Tibial artery (tissue), 4 donors: ENCODE measurements at regions not wholly inside any gene's neighbourhood (a gene's known extent, or its start where the extent isn't known, plus 50 kb on each side); places are given as distances from the start of the nearest gene placed in this dataset.

Source experiments
- DNase-seq, 2 donors: peaks; one replicate each; pipeline ENCODE4 v3.0.0-alpha.2; 2019
- H3K27ac ChIP-seq, 2 donors: fragments of 200-600 bp; sonication (generic) in 1 of 2; 1 replicate in 1 of 2; 2 replicates in 1 of 2; pipeline ENCODE4 v1.5.1; 2018 to 2019; ENCODE audit warnings: mild to moderate bottlenecking in 1 of 2
- H3K27me3 ChIP-seq, 2 donors: fragments of 200-600 bp; sonication (generic) in 1 of 2; one replicate each; pipeline versions ENCODE4 v1.5.1 to v1.6.0; 2016 to 2019
- H3K36me3 ChIP-seq, 3 donors: fragments of 200-600 bp; sonication (generic) in 2 of 3; one replicate each; pipeline ENCODE4 v1.5.1; 2016 to 2019; ENCODE audit warnings: mild to moderate bottlenecking in 2 of 3
- H3K4me1 ChIP-seq, 4 donors: fragments of 200-600 bp; sonication (generic) in 2 of 4; 1 replicate in 3 of 4; 2 replicates in 1 of 4; pipeline ENCODE4 v1.5.1; 2016 to 2019
- H3K4me3 ChIP-seq, 2 donors: fragments of 200-600 bp; sonication (generic) in 1 of 2; 1 replicate in 1 of 2; 2 replicates in 1 of 2; pipeline ENCODE4 v1.5.1; 2018 to 2019; ENCODE audit warnings: mild to moderate bottlenecking in 2 of 2
- H3K9me3 ChIP-seq, 3 donors: fragments of 200-600 bp; sonication (generic) in 1 of 3; one replicate each; pipeline ENCODE4 v1.5.1; 2016 to 2019
- intact Hi-C: fragments of 100-400 bp; cut with DNase I; formaldehyde crosslinking; loops from one replicate; pipeline ENCODE4 v1.15.0; 2023; ENCODE audit warnings: low total_unique reads
- TF ChIP-seq, protein P1 (sequence below), 2 experiments: fragments of 200-600 bp in 1 of 2; fragments of 450-650 bp in 1 of 2; IDR thresholded peaks; one replicate each; pipeline ENCODE4 v1.5.1; 2017 to 2019; ENCODE audit warnings: antibody characterized with exemption in 2 of 2, mild to moderate bottlenecking in 1 of 2, moderate library complexity in 1 of 2

DNA sequence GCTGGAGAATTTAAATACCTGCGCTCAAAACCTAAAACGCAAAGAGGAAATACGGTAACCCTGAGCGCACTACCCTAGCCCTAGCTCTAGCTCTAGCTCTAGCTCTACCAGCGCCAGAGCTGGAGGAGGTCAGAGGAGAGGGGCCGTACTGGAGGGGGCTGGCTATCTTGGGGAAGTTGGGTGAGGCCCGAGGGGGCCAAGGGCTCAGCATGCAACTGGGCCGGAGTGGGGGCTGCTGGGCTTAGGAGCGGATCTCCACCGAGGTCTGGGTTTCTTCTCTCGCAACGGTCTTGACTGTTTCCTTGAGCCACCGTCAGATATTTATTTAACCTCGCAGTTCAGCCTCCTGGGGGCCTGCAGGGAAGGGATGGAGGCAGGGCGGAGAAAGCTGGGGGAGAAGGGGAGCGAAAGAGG lies 91.0 kb downstream of the NCR2 start:
- DNase-seq = no peak
- Histone ChIP-seq H3K4me1 (peaks cover 0 to 57% (median 48%) of the 10 kb centered on the region in 4 donors), H3K9me3 (no peaks in the 10 kb centered on the region), H3K27ac (peak overlapping the region; percentile 81 to 86), H3K27me3 (no peaks in the 10 kb centered on the region), H3K4me3 (peak overlapping the region in 1 of 2 donors; percentile 4), H3K36me3 (no peaks in the 10 kb centered on the region)
- TF ChIP-seq, protein P1, sequence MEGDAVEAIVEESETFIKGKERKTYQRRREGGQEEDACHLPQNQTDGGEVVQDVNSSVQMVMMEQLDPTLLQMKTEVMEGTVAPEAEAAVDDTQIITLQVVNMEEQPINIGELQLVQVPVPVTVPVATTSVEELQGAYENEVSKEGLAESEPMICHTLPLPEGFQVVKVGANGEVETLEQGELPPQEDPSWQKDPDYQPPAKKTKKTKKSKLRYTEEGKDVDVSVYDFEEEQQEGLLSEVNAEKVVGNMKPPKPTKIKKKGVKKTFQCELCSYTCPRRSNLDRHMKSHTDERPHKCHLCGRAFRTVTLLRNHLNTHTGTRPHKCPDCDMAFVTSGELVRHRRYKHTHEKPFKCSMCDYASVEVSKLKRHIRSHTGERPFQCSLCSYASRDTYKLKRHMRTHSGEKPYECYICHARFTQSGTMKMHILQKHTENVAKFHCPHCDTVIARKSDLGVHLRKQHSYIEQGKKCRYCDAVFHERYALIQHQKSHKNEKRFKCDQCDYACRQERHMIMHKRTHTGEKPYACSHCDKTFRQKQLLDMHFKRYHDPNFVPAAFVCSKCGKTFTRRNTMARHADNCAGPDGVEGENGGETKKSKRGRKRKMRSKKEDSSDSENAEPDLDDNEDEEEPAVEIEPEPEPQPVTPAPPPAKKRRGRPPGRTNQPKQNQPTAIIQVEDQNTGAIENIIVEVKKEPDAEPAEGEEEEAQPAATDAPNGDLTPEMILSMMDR (IDR thresholded peaks at IDR 0.05) = no peak
- intact Hi-C loops = loop anchor here (5.0 kb wide), 3 partner anchors 46 to 121 kb away; partner anchors contain the start of gene FOXP4

DNA sequence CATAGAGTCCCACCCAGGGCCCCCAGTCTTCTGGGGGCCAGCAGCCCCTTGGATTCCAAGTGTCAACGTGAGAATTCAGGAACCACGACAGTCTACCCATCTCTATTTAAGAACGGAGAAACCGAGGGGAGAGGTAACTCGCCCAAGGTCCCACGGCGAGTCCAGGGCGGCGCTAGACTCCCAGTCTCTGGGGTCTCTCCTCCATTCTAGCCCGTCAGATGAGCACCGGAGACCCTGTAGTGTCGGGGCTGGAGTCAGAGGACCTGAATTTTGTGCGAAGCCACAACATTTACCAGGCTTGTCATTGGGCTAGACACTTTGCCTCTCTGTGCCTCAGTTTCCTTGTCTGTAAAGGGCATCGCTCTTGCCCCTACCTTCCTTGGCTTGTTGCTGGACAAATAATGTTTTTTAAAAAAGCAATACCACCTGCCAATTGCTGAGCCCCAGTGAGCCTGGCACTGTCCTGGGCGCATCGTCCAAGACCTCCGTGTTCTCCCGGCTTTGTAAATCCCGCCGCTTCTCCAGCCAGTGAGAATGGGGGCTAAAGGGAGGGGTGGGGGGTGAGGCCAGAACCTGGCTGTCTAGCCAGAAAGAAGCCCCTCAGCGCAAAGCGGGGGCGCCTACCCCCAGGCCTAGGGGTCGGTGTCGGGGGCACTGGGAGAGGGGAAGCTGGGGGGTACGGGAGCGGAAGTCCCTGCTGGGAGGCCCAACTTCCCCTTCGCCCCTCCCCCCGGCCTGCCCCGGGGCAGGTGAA lies 91.7 kb downstream of the NCR2 start:
- intact Hi-C loops = loop anchor here (5.0 kb wide), 3 partner anchors 45 to 120 kb away; partner anchors contain the start of gene FOXP4
- H3K27me3 ChIP-seq = no peaks in the 10 kb centered on the region
- peak overlapping the region; percentile 81 to 86 for H3K27ac ChIP-seq
- DNase-seq = no peak
- no peaks in the 10 kb centered on the region for H3K36me3 ChIP-seq
- peaks cover 0 to 57% (median 48%) of the 10 kb centered on the region in 4 donors for H3K4me1 ChIP-seq
- TF ChIP-seq, protein P1 (IDR thresholded peaks at IDR 0.05) = no peak
- no peaks in the 10 kb centered on the region for H3K9me3 ChIP-seq
- peak overlapping the region; percentile 56 to 68 for H3K4me3 ChIP-seq

DNA sequence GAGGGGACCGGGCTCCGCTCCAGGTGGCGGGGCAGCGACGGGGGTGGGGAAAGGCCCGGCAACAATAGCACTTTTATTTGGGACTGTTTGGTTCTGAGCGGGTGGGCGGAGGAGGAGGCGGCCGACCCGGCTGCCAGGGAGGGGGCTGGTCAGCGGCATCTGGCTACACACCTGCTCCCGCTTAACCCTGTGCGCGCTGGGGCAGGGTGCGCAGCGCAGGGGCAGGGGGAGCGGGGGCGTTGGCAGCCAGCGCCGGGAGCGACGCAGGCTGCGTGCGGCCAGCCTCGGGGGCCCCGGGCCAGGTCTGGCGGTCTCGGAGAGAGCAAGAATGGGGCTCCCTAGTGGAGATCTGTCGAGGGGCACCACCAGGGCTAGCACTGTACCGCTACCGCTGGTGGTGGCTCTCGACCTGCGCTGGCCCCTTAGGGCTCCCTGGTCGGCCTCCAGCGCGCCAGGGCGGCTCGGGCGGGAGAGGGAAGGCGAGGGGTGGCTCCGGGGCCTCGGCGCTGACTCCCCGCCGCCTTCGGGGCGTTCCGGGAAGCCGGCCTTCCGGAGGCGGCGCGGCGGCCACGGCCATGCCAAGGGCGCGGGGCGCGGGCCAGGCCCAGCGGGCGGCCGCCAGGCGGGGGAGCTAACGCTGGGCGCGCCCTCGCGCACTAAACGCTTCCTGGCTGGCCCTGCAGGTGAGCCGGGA lies 92.4 kb downstream of the NCR2 start:
- Histone ChIP-seq H3K27ac (peak overlapping the region; percentile 81 to 86), H3K9me3 (no peaks in the 10 kb centered on the region), H3K4me1 (peaks cover 0 to 57% (median 48%) of the 10 kb centered on the region in 4 donors), H3K27me3 (no peaks in the 10 kb centered on the region), H3K36me3 (no peaks in the 10 kb centered on the region), H3K4me3 (peak overlapping the region; percentile 56 to 68)
- peak in 1 of 2 donors; percentile 75 for DNase-seq
- intact Hi-C loops = loop anchor here (5.0 kb wide), 3 partner anchors 45 to 120 kb away; partner anchors contain the start of gene FOXP4
- TF ChIP-seq, protein P1 (IDR thresholded peaks at IDR 0.05) = no peak

DNA sequence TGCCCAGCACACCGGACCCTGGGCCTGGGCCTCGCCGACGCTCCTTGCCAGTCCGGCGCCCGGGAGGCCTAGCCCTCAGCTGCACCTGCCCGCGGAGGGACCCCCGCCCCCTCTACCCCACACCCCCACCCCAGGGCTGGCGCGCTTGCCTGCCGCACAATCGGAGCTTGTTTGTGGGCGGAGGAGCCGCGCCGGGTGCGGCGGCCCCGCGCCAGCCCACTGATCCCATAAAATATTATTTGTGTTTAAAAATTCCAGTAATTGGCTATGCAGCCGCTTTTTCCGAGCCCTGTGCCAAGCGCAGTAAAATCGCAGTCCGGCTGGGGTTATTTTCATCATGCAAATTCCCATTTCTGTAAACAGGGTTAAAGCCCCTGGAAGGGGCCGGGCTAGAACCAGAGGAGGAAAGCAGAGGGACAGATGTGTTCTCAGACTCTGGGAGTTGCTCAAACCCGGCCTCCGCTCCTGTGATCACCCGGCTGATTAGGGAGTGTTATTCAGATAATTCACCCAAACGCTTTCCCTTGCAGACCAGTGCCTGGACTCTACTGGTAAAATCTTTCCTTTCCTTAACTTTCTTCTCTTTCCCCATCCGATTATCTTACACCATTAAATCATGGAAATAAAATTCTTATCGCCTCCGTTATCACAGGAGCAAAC lies 93.1 kb downstream of the NCR2 start:
- intact Hi-C loops = loop anchor here (5.0 kb wide), 3 partner anchors 44 to 119 kb away; partner anchors contain the start of gene FOXP4
- peak overlapping the region; percentile 81 to 86 for H3K27ac ChIP-seq
- no peaks in the 10 kb centered on the region for H3K27me3 ChIP-seq
- TF ChIP-seq, protein P1 (IDR thresholded peaks at IDR 0.05) = peak in 1 of 2 experiments; percentile 5
- DNase-seq = peak; percentile 58 to 81
- peaks cover 0 to 57% (median 48%) of the 10 kb centered on the region in 4 donors for H3K4me1 ChIP-seq
- no peaks in the 10 kb centered on the region for H3K36me3 ChIP-seq
- H3K4me3 ChIP-seq = peak overlapping the region; percentile 56 to 68
- no peaks in the 10 kb centered on the region for H3K9me3 ChIP-seq

DNA sequence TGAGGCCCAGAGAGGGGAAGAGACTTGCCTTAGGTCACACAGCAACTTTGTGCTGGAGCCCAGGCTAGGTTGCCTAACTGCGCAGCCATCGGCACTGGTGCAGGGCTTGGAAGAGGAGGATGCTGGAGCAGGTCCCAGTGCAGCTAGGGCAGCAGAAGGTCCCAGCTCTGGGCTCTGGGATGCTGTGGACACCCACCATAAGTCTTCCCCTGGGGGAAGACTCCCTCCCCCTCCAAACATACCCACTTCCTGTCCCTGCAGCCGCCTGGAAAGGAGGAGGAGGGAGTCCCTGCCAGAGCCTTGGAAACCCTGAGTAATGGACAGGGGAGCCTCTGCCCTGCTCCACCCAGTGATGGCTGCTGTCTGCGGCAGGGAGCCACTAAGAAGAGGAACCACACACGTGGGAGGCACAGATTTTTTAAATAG lies 93.6 kb downstream of the NCR2 start:
- intact Hi-C loops = loop anchor here (5.0 kb wide), 3 partner anchors 43 to 118 kb away; partner anchors contain the start of gene FOXP4
- Histone ChIP-seq H3K27ac (peak overlapping the region; percentile 81 to 86), H3K36me3 (no peaks in the 10 kb centered on the region), H3K4me1 (peaks cover 0 to 57% (median 48%) of the 10 kb centered on the region in 4 donors), H3K27me3 (no peaks in the 10 kb centered on the region), H3K9me3 (no peaks in the 10 kb centered on the region), H3K4me3 (peak overlapping the region; percentile 56 to 68)
- TF ChIP-seq, protein P1 (IDR thresholded peaks at IDR 0.05) = no peak
- DNase-seq = peak; percentile 75 to 85
